ENCODE measurements at regions not wholly inside any gene's neighbourhood (a gene's known extent, or its start where the extent isn't known, plus 50 kb on each side); places are given as distances from the start of the nearest gene placed in this dataset.

GRCh38 chr11:105328061-105328460, 188.5 kb upstream of the CARD18 start:
- 66 to 73% methylated on average over 1 of the region's 1 CpG for WGBS, 2 donors
- DNase-seq (no peak), ATAC-seq (ENCODE audit: insufficient read depth, low FRiP score) (no peak)
- no peak for TF ChIP-seq CTCF (IDR thresholded peaks at IDR 0.05; ENCODE audit: control extremely low read depth, extremely low read depth)
- no peak overlapping the region for H3K9ac ChIP-seq (ENCODE audit: insufficient read depth in 1 of 2, low read length in 2 of 2)
- no peak overlapping the region for H3K27ac ChIP-seq (ENCODE audit: low read depth in 1 of 2, low read length in 1 of 2)
- H3K9me3 ChIP-seq (ENCODE audit: control insufficient read depth in 4 of 4, insufficient read depth in 3 of 4, low read length in 3 of 4), result no peaks in the 10 kb centered on the region
- H3K4me3 ChIP-seq, result no peak overlapping the region
- no peaks in the 10 kb centered on the region for H3K4me1 ChIP-seq (ENCODE audit: control insufficient read depth in 5 of 5, insufficient read depth in 5 of 5, low read length in 5 of 5)
- no peaks in the 10 kb centered on the region for H3K27me3 ChIP-seq (ENCODE audit: control insufficient read depth in 3 of 3, insufficient read depth in 3 of 3, low read length in 2 of 3)
- no peaks in the 10 kb centered on the region for H3K36me3 ChIP-seq (ENCODE audit: control insufficient read depth in 4 of 4, insufficient read depth in 4 of 4, low read length in 4 of 4)

GRCh38 chr11:105324156-105324555, 184.6 kb upstream of the CARD18 start:
- H3K27ac ChIP-seq (ENCODE audit: low read depth in 1 of 2, low read length in 1 of 2), result no peak overlapping the region
- WGBS, 2 donors, result 87 to 93% methylated on average over 7 of the region's 7 CpGs
- no peak overlapping the region for H3K4me3 ChIP-seq
- no peak for ATAC-seq (ENCODE audit: insufficient read depth, low FRiP score)
- H3K9ac ChIP-seq (ENCODE audit: insufficient read depth in 1 of 2, low read length in 2 of 2), result no peak overlapping the region
- no peak for DNase-seq
- H3K36me3 ChIP-seq (ENCODE audit: control insufficient read depth in 4 of 4, insufficient read depth in 4 of 4, low read length in 4 of 4), result no peaks in the 10 kb centered on the region
- H3K27me3 ChIP-seq (ENCODE audit: control insufficient read depth in 3 of 3, insufficient read depth in 3 of 3, low read length in 2 of 3), result no peaks in the 10 kb centered on the region
- no peak for TF ChIP-seq CTCF (IDR thresholded peaks at IDR 0.05; ENCODE audit: control extremely low read depth, extremely low read depth)
- H3K9me3 ChIP-seq (ENCODE audit: control insufficient read depth in 4 of 4, insufficient read depth in 3 of 4, low read length in 3 of 4), result no peaks in the 10 kb centered on the region
- no peaks in the 10 kb centered on the region for H3K4me1 ChIP-seq (ENCODE audit: control insufficient read depth in 5 of 5, insufficient read depth in 5 of 5, low read length in 5 of 5)

DNA sequence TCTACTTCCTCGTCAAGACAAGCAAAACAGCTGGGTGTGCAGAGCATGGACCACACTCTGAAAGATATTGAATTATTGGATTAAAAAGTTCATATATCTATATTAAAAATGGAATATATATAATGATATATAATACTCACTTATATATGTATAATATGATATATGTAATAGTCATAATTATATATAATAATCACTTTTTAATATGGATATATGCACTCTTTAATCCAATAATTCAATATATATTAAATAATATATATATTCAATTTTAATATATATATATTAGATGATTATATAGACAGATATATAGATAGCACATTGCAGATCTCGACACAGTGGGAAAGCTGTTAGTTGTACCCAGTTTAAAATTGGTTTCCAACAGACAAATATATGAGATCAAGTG, 182.1 kb upstream of the CARD18 start:
- H3K9me3 ChIP-seq (ENCODE audit: control insufficient read depth in 4 of 4, insufficient read depth in 3 of 4, low read length in 3 of 4), result peaks cover 0 to 2% (median 0%) of the 10 kb centered on the region in 4 donors
- DNase-seq (no peak), ATAC-seq (ENCODE audit: insufficient read depth, low FRiP score) (no peak)
- no peak overlapping the region for H3K27ac ChIP-seq (ENCODE audit: low read depth in 1 of 2, low read length in 1 of 2)
- TF ChIP-seq CTCF (IDR thresholded peaks at IDR 0.05; ENCODE audit: control extremely low read depth, extremely low read depth), result no peak
- no peak overlapping the region for H3K4me3 ChIP-seq
- peaks cover 0 to 4% (median 0%) of the 10 kb centered on the region in 5 donors for H3K4me1 ChIP-seq (ENCODE audit: control insufficient read depth in 5 of 5, insufficient read depth in 5 of 5, low read length in 5 of 5)
- H3K9ac ChIP-seq (ENCODE audit: insufficient read depth in 1 of 2, low read length in 2 of 2), result no peak overlapping the region
- no peaks in the 10 kb centered on the region for H3K36me3 ChIP-seq (ENCODE audit: control insufficient read depth in 4 of 4, insufficient read depth in 4 of 4, low read length in 4 of 4)
- H3K27me3 ChIP-seq (ENCODE audit: control insufficient read depth in 3 of 3, insufficient read depth in 3 of 3, low read length in 2 of 3), result no peaks in the 10 kb centered on the region
- 80 to 92% methylated on average over 2 of the region's 2 CpGs for WGBS, 2 donors

DNA sequence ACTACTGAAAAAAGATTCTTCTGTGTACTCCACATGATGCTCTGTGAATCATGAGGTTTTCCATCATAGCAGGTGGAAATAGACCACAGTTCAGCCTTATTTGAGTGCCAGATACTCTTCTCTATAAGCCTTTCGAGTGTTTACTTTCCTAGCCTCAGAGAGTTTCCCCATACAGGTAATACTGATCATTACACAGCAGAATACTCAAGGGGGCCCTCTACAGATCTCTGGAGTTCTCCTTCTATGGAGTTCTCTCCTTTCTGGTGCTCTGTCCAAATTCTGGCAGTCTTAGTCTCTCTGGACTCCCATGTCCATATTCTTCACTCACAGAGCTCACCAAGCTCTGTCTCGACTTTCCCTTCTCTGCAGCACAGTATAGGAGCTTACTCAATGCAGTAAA, 175.7 kb upstream of the CARD18 start:
- Histone ChIP-seq H3K4me3 (no peak overlapping the region), H3K27me3 (ENCODE audit: control insufficient read depth in 3 of 3, insufficient read depth in 3 of 3, low read length in 2 of 3) (no peaks in the 10 kb centered on the region), H3K27ac (ENCODE audit: low read depth in 1 of 2, low read length in 1 of 2) (no peak overlapping the region), H3K36me3 (ENCODE audit: control insufficient read depth in 4 of 4, insufficient read depth in 4 of 4, low read length in 4 of 4) (no peaks in the 10 kb centered on the region), H3K9me3 (ENCODE audit: control insufficient read depth in 4 of 4, insufficient read depth in 3 of 4, low read length in 3 of 4) (peaks cover 0 to 2% (median 0%) of the 10 kb centered on the region in 4 donors), H3K9ac (ENCODE audit: insufficient read depth in 1 of 2, low read length in 2 of 2) (no peak overlapping the region), H3K4me1 (ENCODE audit: control insufficient read depth in 5 of 5, insufficient read depth in 5 of 5, low read length in 5 of 5) (peaks cover 0 to 4% (median 0%) of the 10 kb centered on the region in 5 donors)
- DNase-seq, result no peak
- 72 to 94% methylated on average over 2 of the region's 2 CpGs for WGBS, 2 donors
- no peak for ATAC-seq (ENCODE audit: insufficient read depth, low FRiP score)
- TF ChIP-seq CTCF (IDR thresholded peaks at IDR 0.05; ENCODE audit: control extremely low read depth, extremely low read depth), result no peak

All from lung (tissue), 11 donors.